BLaER1 (cell line): ENCODE measurements at regions not wholly inside any gene's neighbourhood (a gene's known extent, or its start where the extent isn't known, plus 50 kb on each side); places are given as distances from the start of the nearest gene placed in this dataset.

ENCODE experiments used
- H3K27ac ChIP-seq: shearing (Covaris generic); formaldehyde crosslinking; 2 replicates; pipeline ENCODE4 v1.8.1; 2022
- H3K27me3 ChIP-seq: shearing (Covaris generic); formaldehyde crosslinking; 2 replicates; pipeline ENCODE4 v1.8.1; 2022
- H3K36me3 ChIP-seq: shearing (Covaris generic); formaldehyde crosslinking; 2 replicates; pipeline ENCODE4 v1.8.1; 2022
- H3K4me1 ChIP-seq: shearing (Covaris generic); formaldehyde crosslinking; 2 replicates; pipeline ENCODE4 v1.8.1; 2022
- H3K4me2 ChIP-seq: shearing (Covaris generic); formaldehyde crosslinking; 2 replicates; pipeline ENCODE4 v1.8.1; 2022
- H3K4me3 ChIP-seq: shearing (Covaris generic); formaldehyde crosslinking; 2 replicates; pipeline ENCODE4 v1.8.1; 2022
- H3K9ac ChIP-seq: shearing (Covaris generic); formaldehyde crosslinking; 2 replicates; pipeline ENCODE4 v1.8.1; 2022
- H3K9me3 ChIP-seq: shearing (Covaris generic); formaldehyde crosslinking; 2 replicates; pipeline ENCODE4 v1.8.1; 2022
- H4K20me1 ChIP-seq: shearing (Covaris generic); formaldehyde crosslinking; 2 replicates; pipeline ENCODE4 v1.8.1; 2022
- Cebpa-rat ChIP-seq: shearing (Covaris generic); IDR thresholded peaks from 2 replicates; pipeline ENCODE4 v1.8.1; 2022

GRCh38 chr4:178426871-178427270 is 984.6 kb upstream of the AGA start:
- H3K27ac ChIP-seq = no peak overlapping the region
- H3K4me2 ChIP-seq = no peak overlapping the region
- H3K4me3 ChIP-seq = no peak overlapping the region
- no peaks in the 10 kb centered on the region for H3K4me1 ChIP-seq
- no peak overlapping the region for H3K9ac ChIP-seq
- no peaks in the 10 kb centered on the region for H4K20me1 ChIP-seq
- TF ChIP-seq Cebpa-rat = no peak
- H3K9me3 ChIP-seq = no peaks in the 10 kb centered on the region
- no peaks in the 10 kb centered on the region for H3K27me3 ChIP-seq
- H3K36me3 ChIP-seq = no peaks in the 10 kb centered on the region

GRCh38 chr4:178427663-178428062 is 985.4 kb upstream of the AGA start:
- no peaks in the 10 kb centered on the region for H4K20me1 ChIP-seq
- no peak for TF ChIP-seq Cebpa-rat
- no peak overlapping the region for H3K27ac ChIP-seq
- H3K4me2 ChIP-seq = no peak overlapping the region
- H3K27me3 ChIP-seq = no peaks in the 10 kb centered on the region
- H3K4me3 ChIP-seq = no peak overlapping the region
- H3K36me3 ChIP-seq = no peaks in the 10 kb centered on the region
- no peaks in the 10 kb centered on the region for H3K9me3 ChIP-seq
- no peak overlapping the region for H3K9ac ChIP-seq
- H3K4me1 ChIP-seq = no peaks in the 10 kb centered on the region

- no peak overlapping the region for H3K4me3 ChIP-seq
- no peaks in the 10 kb centered on the region for H3K27me3 ChIP-seq
- H4K20me1 ChIP-seq = no peaks in the 10 kb centered on the region
- H3K9me3 ChIP-seq = no peaks in the 10 kb centered on the region
- H3K9ac ChIP-seq = no peak overlapping the region
- no peak for TF ChIP-seq Cebpa-rat
- no peak overlapping the region for H3K27ac ChIP-seq
- no peak overlapping the region for H3K4me2 ChIP-seq
- H3K36me3 ChIP-seq = no peaks in the 10 kb centered on the region
- no peaks in the 10 kb centered on the region for H3K4me1 ChIP-seq
Measured at GRCh38 chr4:178448372-178449035, 1006.3 kb upstream of the AGA start.

- Histone ChIP-seq H3K27ac (no peak overlapping the region), H3K9me3 (no peaks in the 10 kb centered on the region), H3K4me3 (no peak overlapping the region), H4K20me1 (no peaks in the 10 kb centered on the region), H3K4me1 (no peaks in the 10 kb centered on the region), H3K4me2 (no peak overlapping the region), H3K36me3 (no peaks in the 10 kb centered on the region), H3K9ac (no peak overlapping the region), H3K27me3 (no peaks in the 10 kb centered on the region)
- no peak for TF ChIP-seq Cebpa-rat
Measured at GRCh38 chr4:178450614-178451013, 1008.4 kb upstream of the AGA start.

- H3K4me2 ChIP-seq = no peak overlapping the region
- no peaks in the 10 kb centered on the region for H3K4me1 ChIP-seq
- H3K27me3 ChIP-seq = no peaks in the 10 kb centered on the region
- H3K9me3 ChIP-seq = no peaks in the 10 kb centered on the region
- H3K36me3 ChIP-seq = no peaks in the 10 kb centered on the region
- no peak overlapping the region for H3K9ac ChIP-seq
- H3K4me3 ChIP-seq = no peak overlapping the region
- no peak overlapping the region for H3K27ac ChIP-seq
- no peak for TF ChIP-seq Cebpa-rat
- H4K20me1 ChIP-seq = no peaks in the 10 kb centered on the region
Measured at GRCh38 chr4:178453057-178453456, 1010.8 kb upstream of the AGA start.

- Histone ChIP-seq H3K27ac (no peak overlapping the region), H3K9me3 (no peaks in the 10 kb centered on the region), H4K20me1 (no peaks in the 10 kb centered on the region), H3K4me1 (no peaks in the 10 kb centered on the region), H3K4me3 (no peak overlapping the region), H3K36me3 (no peaks in the 10 kb centered on the region), H3K9ac (no peak overlapping the region), H3K4me2 (no peak overlapping the region), H3K27me3 (no peaks in the 10 kb centered on the region)
- no peak for TF ChIP-seq Cebpa-rat
Measured at GRCh38 chr4:178457286-178457685, 1015.0 kb upstream of the AGA start.

GRCh38 chr4:178462710-178463109 is 1020.5 kb upstream of the AGA start:
- H4K20me1 ChIP-seq = no peaks in the 10 kb centered on the region
- no peaks in the 10 kb centered on the region for H3K4me1 ChIP-seq
- H3K9ac ChIP-seq = no peak overlapping the region
- no peaks in the 10 kb centered on the region for H3K9me3 ChIP-seq
- no peak overlapping the region for H3K27ac ChIP-seq
- no peak overlapping the region for H3K4me3 ChIP-seq
- H3K4me2 ChIP-seq = no peak overlapping the region
- no peak for TF ChIP-seq Cebpa-rat
- H3K36me3 ChIP-seq = no peaks in the 10 kb centered on the region
- no peaks in the 10 kb centered on the region for H3K27me3 ChIP-seq

GRCh38 chr4:178463747-178464146 is 1021.5 kb upstream of the AGA start:
- H3K4me1 ChIP-seq = no peaks in the 10 kb centered on the region
- H3K36me3 ChIP-seq = no peaks in the 10 kb centered on the region
- no peaks in the 10 kb centered on the region for H3K9me3 ChIP-seq
- no peak overlapping the region for H3K9ac ChIP-seq
- no peak for TF ChIP-seq Cebpa-rat
- H3K4me3 ChIP-seq = no peak overlapping the region
- H4K20me1 ChIP-seq = no peaks in the 10 kb centered on the region
- H3K27ac ChIP-seq = no peak overlapping the region
- H3K27me3 ChIP-seq = no peaks in the 10 kb centered on the region
- no peak overlapping the region for H3K4me2 ChIP-seq

GRCh38 chr4:178470996-178471784 is 1029.0 kb upstream of the AGA start:
- Histone ChIP-seq H3K27me3 (no peaks in the 10 kb centered on the region), H3K4me1 (no peaks in the 10 kb centered on the region), H3K36me3 (no peaks in the 10 kb centered on the region), H3K4me3 (no peak overlapping the region), H3K4me2 (no peak overlapping the region), H3K27ac (no peak overlapping the region), H3K9me3 (no peaks in the 10 kb centered on the region), H4K20me1 (no peaks in the 10 kb centered on the region), H3K9ac (no peak overlapping the region)
- no peak for TF ChIP-seq Cebpa-rat

- no peak overlapping the region for H3K4me3 ChIP-seq
- no peak overlapping the region for H3K9ac ChIP-seq
- H3K27me3 ChIP-seq = no peaks in the 10 kb centered on the region
- no peaks in the 10 kb centered on the region for H3K9me3 ChIP-seq
- no peak overlapping the region for H3K4me2 ChIP-seq
- no peak for TF ChIP-seq Cebpa-rat
- H3K27ac ChIP-seq = no peak overlapping the region
- H3K36me3 ChIP-seq = no peaks in the 10 kb centered on the region
- H4K20me1 ChIP-seq = no peaks in the 10 kb centered on the region
- no peaks in the 10 kb centered on the region for H3K4me1 ChIP-seq
Measured at GRCh38 chr4:178471994-178472393, 1029.8 kb upstream of the AGA start.
